GM19025 (cell line): ENCODE measurements at regions not wholly inside any gene's neighbourhood (a gene's known extent, or its start where the extent isn't known, plus 50 kb on each side); places are given as distances from the start of the nearest gene placed in this dataset.

Source experiments
- ATAC-seq: cut with Tn5 transposase; IDR thresholded peaks from one replicate; pipeline ENCODE4 v1.9.1; 2021; ENCODE audit warnings: mild to moderate bottlenecking, low read depth, moderate library complexity; ENCODE audit not compliant: unreplicated experiment

- ATAC-seq: no peak
These were observed 57.3 kb upstream of the BACE2 start for GRCh38 chr21:41110664-41111063.

DNA sequence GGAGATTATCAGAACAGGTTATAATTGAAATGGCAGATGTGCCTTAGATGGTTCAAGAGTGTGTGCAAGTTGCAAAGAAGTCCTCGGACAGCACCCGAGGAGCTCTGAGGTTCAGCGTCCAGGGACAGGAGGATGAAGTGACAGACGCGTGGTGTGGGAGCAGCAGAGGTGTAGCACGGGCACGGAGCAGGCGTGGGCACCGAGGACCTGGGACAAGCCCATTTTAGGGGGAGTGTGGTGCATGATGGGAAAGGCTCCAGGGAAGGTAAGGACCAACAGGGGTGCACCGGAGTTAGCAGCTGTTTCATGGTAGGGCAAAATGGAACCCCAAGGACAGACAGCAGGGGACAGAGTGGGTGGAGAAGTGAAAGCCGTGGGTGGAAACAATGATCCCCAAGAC, 56.3 kb upstream of the BACE2 start:
- ATAC-seq: no peak

DNA sequence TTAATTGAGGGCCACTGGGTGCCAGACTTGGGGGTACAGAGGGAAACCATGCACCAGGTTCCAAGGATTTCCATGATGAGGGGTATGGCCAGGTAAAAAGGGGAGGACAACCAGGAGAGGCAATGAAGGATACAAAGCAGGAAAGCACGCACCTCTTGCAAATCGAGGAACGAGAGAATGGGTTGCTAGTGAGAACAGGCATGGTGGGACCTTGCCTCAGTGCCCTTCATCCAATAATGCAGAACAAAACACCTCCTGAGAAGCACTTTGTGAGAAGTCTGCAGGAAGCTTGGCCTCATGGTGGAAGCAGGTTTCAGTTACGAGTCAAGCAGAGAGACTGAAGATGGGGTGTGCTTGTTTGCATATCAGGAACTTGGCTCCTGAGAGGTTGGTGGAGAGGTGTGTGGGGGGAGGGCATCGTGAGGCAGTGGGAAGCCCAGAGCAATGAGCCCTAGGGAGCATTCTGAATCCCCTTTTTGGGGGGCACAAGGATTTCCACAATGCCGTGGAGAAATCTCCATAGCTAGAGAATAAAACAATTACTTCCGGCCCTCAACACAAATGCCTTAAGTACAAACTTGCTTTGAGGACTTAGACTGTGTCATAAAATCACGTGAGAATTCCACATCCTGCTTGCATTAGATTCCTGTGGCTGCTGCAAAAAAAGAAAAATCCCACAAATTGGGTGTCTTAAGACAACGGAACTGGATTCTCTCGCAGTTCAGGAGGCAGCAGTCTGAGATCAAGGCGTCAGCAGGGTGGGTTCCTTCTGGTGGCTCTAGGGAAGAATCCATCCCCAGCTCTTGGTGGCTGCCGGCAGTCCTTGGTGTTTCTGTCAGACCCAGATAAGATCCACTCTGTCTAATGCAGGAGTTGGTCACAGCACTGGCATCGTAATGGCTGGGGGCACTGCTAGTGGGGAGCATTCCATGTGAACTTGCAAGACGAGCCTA, 54.9 kb upstream of the BACE2 start:
- ATAC-seq: no peak

DNA sequence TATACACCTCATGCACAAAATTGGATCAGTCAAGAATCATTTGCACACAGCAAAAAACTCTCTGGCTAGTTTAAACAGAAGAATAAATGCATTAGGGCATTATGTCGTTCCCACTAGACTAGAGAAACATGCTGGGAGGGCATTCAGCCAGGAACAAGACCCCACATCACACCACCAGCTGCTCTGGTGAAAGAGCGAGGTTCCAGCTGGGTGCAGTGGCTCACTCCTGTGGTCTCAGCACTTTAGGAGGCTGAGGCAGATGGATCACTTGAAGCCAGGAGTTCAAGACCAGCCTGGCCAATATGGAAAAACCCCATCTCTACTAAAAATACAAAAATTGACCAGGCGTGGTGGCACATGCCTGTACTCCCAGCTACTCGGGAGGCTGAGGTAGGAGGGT, 52.1 kb upstream of the BACE2 start:
- ATAC-seq: no peak
